HG03064 (cell line): ENCODE measurements at regions not wholly inside any gene's neighbourhood (a gene's known extent, or its start where the extent isn't known, plus 50 kb on each side); places are given as distances from the start of the nearest gene placed in this dataset.

Experiments used
- ATAC-seq: cut with Tn5 transposase; IDR thresholded peaks from one replicate; pipeline ENCODE4 v1.9.1; 2021; ENCODE audit warnings: low read depth; ENCODE audit not compliant: unreplicated experiment

DNA sequence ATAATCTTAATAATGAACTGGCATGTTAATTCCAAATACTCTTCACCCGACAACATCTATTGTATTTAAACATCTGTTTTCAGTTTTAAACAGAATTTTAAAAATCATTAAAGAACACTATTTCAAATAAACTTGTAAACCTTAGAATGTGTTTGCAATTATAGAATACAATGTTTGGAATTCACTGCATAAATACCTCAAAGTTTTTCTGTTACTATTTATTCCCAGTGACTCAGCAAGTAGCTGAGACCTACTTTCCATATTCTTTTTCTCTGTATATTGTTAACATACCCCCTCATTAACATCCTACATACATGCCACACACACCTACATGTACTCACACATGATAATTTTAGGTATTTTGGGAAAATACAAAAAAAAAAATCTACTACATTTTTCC is 1134.3 kb downstream of the SLITRK1 start:
- ATAC-seq, result no peak

DNA sequence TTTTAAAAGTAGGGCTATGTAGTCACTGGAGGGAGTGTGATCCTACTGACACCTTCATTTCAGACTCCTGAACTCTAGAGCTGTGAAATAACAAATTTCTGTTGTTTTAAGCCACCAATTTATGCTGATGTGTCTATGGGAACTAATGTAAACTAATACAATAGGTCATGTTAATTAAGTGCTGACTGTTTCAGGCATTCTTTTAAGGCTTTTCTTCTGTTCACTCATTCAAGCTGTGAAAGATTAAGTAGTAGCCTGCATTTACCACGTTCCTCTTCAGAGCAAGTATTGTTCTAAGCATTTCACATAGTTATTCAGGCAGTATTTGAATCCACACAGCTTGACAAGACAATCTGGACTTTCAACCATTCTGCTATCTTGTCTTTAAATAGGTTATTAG is 1135.0 kb downstream of the SLITRK1 start:
- no peak for ATAC-seq

DNA sequence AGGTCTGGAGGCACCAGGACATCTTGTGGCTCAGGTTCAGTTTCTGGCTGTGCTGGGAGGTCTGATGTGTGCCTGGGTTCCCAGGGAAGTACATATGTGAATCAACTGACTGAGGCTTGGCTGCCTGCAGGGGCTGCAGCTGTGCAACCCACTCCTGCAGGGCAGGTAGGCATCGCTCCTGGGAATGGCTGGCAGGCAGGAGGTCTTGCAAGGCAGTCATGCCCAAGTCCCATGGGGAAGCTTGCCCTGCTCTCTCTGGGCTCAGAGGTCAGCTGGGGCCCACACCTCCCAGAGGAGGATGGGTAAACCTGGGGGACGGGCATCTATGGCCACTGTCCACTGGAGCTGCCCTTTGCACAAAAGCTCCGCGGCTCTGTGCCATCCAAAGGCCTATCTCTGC is 1141.8 kb downstream of the SLITRK1 start:
- ATAC-seq, result no peak

DNA sequence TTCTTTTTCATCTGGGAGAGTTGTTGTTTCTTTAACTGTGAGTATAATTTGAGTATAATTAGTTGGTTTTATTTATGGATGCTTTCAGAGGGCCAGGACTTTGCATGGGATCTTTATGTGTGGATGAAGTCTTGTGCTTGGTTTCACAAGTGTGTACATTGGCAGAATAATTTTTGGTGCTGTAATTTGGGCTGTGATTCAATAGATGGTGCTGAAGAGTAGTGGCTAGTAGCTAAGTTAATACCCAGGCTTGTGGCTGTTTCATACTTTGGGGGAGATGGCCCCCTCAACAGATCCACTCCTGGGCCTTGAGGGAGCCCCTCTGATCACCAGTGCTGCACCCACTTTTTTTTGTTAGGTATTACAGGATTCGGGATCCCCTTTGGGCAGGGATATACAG is 1142.4 kb downstream of the SLITRK1 start:
- ATAC-seq, result no peak

DNA sequence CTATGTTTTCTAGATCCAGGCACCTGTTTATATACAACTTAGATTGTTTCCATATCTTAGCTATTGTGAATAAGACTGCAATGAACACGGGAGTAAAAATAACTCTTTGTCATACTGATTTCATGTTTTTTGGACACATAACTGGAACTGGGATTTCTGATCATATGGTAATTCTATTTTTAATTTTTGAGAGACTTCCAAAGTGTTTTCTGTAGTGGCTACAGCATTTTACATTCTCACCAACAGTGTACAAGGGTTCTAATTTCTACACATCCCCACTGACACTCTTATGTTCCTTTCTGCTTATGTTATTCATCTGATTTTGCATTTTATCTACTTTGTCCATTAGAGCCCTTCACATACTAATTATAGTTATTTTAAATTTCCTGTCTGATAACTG is 1152.9 kb downstream of the SLITRK1 start:
- ATAC-seq, result no peak

DNA sequence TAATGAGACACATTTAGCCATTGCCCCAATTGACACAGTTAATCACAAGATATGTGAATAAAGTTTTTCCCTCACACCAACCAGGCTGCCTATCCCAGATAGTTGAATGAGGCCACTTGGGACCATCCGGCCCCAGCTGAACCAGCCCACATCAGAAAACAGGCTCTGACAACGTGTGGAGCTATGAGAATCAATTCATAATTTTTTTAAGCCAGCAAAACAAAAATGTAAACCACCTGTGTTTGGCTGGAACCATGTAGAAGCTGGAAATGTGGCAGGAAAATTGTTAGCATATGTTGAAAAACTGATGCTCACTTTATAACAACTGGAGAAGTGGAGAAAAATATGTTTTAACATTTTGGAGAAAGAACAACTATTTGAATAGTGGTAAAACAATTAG is 1161.3 kb downstream of the SLITRK1 start:
- no peak for ATAC-seq

DNA sequence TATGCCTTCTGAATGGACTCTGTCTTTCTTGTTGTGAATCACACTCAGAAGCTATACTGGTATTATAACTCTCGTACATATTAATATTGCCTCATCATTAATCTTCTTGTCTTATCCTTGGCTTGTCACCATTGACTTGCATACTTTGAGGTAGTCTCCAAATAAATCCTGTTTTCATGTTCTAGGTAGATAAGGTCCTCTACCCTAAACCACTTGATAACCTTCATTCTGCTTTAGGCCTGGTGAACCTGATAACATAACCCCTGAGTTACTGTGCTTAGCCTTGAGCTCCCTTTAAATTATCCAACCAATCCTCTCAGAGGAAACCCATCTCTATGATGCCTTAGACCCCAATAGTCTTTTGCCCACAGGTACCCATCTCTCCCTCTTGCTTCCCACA is 1162.3 kb downstream of the SLITRK1 start:
- ATAC-seq, result no peak

DNA sequence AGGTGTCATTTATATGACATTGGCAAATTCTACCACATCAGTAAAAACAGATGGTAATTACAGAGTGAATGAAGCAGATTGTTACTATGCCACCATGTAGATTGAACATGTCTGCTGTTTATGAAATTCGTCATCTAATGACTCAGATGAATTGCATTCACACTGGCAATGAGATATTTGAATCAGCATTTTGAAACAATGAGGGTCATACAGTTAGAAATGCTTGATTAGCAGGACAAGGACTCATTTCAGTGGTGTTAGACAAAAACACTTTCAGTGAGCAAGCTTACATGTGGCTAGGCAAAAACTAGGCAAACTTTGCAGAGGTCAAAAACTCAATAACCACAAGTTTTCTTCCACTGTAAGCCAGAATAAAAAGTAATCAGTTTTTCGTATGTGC is 1165.0 kb downstream of the SLITRK1 start:
- no peak for ATAC-seq

DNA sequence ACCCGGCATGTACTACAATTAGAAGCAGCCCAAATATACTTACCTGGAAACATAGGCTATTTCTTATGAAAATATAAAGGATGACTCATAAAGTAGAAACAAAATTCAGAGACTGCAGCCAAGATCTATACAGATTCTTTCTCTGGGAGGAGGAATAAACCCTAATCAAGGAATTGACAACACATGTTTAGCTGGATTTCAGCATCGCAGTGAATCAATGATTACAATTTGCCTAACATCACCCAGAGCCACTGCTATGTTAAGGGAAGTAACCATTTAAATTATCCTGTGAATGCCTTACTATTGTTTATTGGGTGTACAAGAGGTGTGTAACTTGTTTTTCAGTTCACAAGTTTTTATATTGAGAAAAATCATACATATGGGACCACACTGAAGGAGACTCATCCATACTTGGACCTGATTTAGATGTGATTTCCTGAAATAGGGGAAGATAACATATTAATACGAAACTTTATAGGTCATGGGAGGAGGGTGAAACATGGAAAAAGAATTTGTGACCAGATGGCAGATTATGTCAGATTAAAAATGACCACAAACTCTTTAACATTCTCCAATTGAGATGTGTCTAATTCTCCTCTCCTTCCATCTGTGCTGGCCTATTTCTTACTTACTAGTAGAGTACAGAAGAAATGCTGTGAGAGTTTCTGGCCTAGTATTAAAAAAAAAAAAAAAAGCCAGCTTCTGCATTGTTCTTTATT is 1168.4 kb downstream of the SLITRK1 start:
- ATAC-seq, result no peak

DNA sequence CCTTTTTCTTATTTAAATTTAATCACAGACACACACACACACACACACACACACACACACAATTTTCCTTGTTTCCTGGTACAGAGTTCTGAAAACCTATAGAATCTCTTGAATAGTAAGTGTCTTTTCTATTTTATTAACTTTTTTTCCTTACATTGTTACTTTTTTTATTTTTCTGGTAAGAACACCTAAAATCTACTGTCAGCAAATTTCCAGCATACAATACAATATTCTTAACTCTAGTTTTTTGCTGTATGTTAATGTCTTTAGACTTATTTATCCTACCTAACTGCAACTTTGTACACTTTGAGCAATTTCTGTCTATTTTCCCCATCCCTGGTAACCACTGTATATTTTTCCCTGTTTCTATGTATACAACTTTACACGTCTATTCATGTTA is 1179.8 kb downstream of the SLITRK1 start:
- no peak for ATAC-seq

DNA sequence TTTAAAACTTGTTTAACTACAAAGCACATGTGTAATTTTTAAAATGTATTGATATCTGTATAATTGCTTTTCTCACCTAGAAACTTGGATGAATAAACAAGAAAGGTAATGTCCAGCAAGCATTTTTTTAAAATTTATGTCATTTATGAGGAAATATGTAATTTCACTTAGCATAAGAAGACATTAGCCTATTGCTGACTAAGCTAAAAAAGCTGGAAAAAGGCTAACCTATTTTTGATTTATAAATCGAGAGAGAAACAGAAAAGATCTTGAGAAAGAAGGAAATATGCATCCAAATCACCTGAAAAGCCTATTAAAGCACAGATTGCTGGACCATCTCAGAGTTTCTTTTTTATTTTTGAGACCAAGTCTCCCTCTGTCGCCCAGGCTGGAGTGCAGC is 1181.3 kb downstream of the SLITRK1 start:
- ATAC-seq, result no peak

DNA sequence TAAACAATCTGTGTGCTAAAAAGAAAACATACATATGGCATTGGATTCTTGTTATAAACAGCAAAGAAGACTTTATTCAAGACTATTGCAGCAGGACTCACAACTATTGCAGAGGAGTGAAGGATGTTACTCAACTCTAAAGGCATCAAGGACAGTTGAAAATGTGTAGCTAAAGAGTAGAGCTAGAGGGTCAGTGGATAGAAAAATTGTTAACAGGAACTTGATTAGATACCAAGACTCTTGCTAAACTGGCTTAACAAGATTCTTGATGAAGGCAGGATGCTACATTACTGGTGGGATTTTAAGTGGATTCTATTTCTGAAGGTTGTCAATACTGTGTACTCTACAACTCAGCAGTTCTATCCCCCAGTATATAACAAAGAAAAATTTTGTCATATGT is 1183.3 kb downstream of the SLITRK1 start:
- no peak for ATAC-seq

DNA sequence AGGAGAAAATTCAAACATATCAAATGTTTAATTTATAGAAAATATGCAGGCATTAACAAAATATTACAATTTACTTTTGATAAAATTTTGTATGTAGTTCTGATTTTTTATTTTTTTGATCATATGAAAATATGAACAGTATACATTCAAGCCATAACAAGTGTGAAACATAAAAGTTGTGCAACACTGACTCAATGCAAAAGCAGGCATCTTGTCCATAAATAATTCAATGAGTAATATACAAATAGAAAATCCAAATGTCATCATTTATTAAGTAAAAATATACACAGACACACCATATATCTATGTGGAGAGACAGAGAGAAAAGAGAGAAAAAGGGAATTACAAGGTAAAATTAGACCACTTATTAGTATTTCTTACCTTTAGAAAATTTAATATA is 1183.9 kb downstream of the SLITRK1 start:
- no peak for ATAC-seq

DNA sequence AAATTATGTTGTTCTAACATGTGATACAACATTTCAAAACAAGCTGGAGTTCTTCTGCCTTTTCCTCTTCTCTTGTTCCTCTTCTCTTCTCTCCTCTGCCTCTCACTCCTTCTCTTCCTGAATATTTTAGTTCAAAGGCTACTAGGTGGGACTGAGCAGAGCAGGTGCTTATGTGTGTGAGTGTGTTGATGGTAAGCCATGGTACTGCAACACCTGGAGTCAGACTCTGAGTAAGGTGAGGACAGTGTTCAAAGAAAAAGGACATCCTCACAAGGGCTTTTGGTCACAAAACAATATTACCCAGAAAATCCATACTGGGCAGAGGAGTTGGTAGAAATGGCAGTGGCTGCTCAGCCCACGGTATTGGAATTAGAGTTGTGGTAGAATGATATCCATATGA is 1188.7 kb downstream of the SLITRK1 start:
- no peak for ATAC-seq

DNA sequence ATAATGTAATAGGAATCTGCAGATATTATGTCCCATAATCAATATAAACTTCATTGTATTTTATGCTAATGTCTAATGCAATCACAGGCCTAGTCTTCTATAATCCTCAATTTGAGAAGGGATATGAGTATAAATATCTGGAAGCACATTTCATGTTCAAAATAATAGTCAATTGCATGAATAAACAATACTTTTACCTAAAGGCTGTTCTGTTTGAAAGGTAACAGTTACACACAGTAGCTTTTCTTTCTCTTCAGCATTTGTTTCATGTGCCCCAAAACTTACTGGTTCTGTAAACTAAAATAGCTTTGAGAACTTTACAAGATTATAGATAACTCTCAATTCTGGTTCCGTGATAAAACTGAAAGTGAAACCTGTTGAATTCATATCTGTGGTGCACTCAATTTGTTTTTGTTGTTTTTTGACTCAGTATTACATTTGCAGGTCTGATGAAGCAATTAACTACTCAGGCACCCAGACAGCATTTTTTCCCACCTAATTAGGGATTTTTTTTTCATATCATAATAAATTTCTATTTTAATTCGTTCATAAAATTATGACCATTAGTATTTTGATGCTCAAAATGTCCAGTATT is 1193.8 kb downstream of the SLITRK1 start:
- ATAC-seq, result no peak

DNA sequence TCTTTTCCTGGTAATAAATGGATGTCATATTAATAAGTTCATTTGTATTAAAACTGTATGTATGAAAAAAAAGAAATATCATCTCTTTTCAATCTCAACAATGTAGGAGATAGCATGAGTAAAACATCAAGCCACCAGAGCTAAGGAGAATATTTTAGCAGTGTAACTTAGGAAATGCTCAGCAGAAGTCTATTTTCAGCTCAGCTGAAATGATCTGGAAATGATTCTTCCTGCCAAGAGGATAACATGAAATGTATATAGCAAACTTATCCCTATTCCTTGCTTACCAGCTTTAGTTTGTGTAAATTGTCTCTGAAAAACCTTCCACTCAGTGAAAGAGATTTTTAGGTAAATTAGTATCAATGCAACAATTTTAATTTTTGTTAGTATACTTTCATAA is 1194.4 kb downstream of the SLITRK1 start:
- no peak for ATAC-seq

DNA sequence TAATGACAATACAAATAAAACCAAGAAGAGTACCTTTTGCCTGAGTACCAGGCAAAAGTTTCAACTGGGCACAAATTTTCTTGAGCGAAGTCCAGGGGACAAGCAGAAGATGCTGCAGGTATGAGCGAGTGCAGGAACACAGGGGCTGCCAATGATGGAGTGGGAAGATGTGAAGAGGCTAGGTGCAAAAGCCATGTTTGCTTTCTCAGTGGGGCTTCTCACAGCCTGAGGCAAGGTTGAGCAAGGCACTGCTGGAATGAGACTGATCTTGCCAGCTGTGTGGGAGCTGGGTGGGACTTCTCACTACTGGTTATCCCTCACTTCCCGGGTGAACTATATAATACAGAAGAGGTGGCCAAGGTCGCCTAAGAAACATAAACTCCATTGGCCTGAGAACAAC is 1200.7 kb downstream of the SLITRK1 start:
- ATAC-seq, result no peak

DNA sequence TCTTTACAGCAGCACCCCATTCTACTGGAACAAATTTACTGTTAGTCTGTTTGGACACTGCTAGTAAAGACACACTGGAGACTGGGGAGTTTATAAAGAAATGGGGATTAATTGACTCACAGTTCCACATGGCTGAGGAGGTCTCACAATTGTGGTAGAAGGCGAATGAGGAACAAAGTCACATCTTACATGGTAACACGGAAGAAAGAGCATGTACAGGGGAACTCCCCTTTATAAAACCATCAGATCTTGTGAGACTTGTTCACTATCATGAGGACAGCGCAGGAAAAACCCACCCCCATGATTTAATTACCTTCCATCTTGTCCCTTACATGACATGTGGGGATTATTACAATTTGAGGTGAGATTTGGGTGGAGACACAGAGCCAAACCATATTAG is 1204.2 kb downstream of the SLITRK1 start:
- no peak for ATAC-seq

DNA sequence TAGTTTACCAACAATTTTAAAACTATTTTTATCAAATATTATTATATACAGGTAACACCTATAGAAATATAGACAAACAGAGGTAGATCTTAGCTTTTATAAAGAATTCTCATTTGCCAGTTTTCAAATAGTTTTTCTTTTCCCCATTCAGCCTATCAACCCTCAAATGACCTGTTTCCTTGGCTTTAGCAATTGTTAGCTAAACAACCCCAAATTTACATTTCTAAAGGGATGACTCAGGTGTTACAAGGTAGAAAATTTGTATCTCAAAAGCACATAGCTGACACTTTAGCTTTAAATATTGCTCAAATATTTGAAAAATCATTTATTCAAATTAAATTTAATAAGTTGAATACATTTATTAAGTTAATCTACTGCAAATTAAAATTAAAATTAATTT is 1207.2 kb downstream of the SLITRK1 start:
- ATAC-seq, result no peak

DNA sequence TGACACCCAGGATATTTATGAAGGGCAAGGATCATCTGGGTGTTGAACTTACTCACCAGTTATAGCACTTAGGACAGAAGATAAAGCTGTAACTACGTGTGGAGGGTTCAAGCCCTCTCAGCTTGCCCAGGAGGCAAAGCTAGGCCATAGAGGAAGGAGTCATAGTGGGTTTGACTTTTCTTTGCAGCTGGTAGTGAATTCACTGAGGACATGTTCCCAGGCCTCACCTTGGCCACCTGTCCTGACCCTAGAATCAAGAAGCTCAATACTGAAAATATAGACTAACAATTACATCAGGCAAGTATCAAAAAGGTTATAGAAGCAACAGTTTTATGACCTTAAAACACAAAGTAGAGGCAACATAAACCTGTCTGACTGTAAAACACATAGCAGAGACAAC is 1207.7 kb downstream of the SLITRK1 start:
- no peak for ATAC-seq

DNA sequence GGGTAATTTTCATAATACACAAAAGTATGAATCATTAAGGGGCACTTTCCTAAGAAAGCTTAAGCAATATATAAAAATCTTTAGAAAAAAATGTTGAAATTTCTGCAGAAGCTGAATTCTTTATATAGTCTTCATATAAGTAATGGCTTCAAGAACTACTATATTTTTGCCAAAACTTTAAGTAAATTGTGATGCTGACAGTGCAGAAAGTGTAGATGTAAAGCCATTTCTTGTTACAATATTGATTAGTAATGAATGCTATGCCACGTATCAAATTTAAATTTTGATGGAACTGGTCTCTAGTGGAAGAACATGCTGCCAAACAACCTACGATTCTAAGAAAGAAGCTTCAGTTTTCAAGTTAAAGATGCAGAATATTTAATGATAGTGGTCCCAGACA is 1210.0 kb downstream of the SLITRK1 start:
- no peak for ATAC-seq

DNA sequence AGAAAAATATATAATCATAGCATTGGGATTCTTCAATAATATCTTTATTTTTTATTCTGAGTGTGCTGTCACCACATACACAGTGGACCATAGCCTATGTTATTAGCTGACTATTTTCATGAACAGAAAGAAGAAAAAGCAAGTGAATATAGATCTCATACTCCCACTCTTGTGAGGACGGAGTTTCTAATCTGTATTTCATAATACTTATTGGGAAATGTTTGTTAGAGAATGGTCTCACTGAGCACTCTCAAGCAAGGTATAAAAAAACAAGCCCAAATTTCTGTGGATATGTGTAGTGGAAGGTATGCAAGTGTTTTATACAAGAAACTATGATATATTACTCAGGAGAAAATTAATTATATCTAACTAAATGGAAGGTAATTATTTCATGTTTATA is 1218.1 kb downstream of the SLITRK1 start:
- no peak for ATAC-seq

DNA sequence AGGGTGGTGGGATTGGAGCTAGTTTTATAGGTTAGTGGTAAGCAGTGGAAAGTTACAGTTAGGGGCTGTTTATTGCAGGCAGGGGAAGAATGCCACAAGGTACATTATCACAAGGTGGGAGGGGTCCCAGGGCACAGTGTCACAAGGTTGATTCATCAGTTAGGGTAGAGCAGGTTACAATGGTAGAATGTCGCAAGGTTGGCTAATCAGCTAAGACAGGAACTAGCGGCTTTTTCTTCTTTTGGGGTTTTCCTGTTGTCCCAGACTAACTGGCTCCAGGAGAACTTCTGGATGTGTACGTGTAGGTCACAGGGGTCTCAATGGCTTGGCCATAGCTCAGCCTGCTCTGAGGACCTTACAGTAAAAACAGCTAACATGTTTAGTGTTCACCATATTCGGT is 1221.1 kb downstream of the SLITRK1 start:
- no peak for ATAC-seq
